GM12891 (cell line): ENCODE measurements at regions not wholly inside any gene's neighbourhood (a gene's known extent, or its start where the extent isn't known, plus 50 kb on each side); places are given as distances from the start of the nearest gene placed in this dataset.

Experiments
- DNase-seq: peaks from one replicate; pipeline ENCODE4 v3.0.0; 2011; ENCODE audit warnings: low spot score; ENCODE audit not compliant: insufficient read length
- FAIRE-seq: peaks from 2 replicates; lab custom pipeline; 2011; peaks lifted over from hg19 to GRCh38; lab: Jason Lieb, UNC
- PAX5 ChIP-seq: IDR thresholded peaks from 2 replicates; pipeline ENCODE4 v1.6.1; 2011; ENCODE audit warnings: low read length, moderate library complexity, mild to moderate bottlenecking; ENCODE audit not compliant: insufficient read depth, severe bottlenecking
- POLR2A ChIP-seq: IDR thresholded peaks from 2 replicates; pipeline ENCODE4 v1.6.1; 2011; ENCODE audit warnings: low read depth, low read length, control low read depth
- POLR2AphosphoS5 ChIP-seq: IDR thresholded peaks from 2 replicates; pipeline ENCODE4 v1.6.1; 2011; ENCODE audit warnings: low read depth, low read length, control low read depth
- POU2F2 ChIP-seq: IDR thresholded peaks from 2 replicates; pipeline ENCODE4 v1.6.1; 2011; ENCODE audit warnings: low read depth, mild to moderate bottlenecking, control low read depth, low read length, moderate library complexity
- SPI1 ChIP-seq: IDR thresholded peaks from 2 replicates; pipeline ENCODE4 v1.6.1; 2011; ENCODE audit warnings: low read depth, low read length, control low read depth
- TAF1 ChIP-seq: IDR thresholded peaks from 2 replicates; pipeline ENCODE4 v1.6.1; 2011; ENCODE audit warnings: low read depth, low read length, control low read depth

DNA sequence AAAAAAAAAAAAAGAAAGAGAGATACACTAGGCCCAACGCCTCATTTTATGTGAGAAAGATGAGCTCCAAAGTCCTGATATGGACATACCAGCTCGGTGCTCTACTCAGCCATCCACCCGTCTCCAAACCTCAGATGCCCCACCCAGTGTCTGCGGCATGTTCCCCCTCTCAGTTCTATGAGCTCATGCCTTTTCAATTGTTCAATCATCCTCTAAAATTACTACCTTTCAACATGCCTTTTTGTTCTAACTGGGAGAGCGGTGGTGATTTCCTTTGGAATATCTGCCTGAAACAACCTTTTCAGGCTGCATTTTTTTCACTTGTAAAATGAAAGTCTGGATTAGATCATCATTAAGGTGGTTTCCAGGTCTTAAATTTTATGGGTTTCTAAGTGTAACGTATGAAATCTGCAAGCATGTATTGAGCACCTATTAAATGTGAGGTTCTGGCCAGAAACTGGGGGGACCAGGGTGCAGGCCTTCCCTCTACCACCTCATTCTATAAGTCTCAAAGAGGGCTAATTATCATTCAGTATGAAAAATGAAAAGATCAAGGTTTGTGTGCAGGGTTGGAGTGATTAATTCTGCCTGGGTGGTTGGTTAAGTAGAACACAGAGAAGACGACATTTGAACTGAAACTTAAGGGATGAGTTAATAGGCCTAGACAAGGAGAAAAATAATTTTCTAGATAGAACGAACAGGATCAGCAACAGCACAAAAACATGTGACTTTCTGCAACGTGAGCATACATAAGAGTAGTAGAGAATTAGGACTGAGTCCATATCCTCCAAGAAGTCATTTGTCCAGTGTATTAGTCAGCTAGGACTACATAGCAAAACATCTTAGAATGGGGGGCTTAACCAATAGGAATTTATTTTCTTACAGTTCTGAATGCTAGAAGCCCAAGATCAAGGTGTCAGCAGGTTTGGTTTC is 87.4 kb upstream of the GLS start:
- no peak for DNase-seq
- FAIRE-seq, result no peak
- TF ChIP-seq POU2F2 (no peak), TAF1 (no peak), PAX5 (no peak), POLR2A (no peak), SPI1 (no peak), POLR2AphosphoS5 (no peak)

DNA sequence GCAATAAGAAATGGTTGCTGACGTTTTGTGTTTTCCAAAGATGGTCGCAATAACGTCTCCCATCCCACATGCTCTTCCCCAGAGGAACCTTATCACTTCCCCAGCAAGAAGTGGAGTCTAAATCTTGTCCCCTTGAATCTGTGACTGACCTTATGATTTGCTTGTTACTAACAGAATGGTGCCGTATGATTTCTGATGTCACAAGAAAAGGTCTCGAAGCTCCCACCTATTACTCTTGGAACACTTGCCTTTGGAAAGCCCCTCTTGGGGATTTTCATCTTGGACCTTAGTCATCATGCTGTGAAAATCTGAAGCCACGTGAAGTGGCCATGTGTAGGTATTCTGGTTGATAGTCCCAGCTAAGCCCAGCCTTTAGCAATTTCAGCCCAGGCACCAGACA is 86.2 kb upstream of the GLS start:
- FAIRE-seq (no peak), DNase-seq (no peak)
- TF ChIP-seq POU2F2 (no peak), PAX5 (no peak), POLR2AphosphoS5 (no peak), SPI1 (no peak), POLR2A (no peak), TAF1 (no peak)

DNA sequence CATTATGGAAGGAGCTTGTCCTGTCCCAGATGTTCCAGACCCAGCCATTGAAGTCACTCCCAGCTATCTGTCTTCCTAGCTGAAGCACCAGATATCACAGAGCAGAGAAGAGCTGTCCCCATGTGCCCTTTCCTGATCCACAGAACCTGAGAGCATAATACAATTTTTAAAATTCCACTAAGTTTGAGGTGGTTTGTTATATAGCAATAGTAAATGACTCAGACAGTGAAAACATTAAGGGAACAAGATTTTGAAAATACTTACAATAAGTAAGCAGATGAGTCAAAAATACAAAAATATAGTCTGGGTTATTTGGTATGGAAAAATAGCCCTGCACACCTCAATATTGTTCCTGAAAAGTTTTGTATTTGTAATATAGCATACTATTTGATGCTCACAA is 85.8 kb upstream of the GLS start:
- no peak for TF ChIP-seq POLR2A
- TF ChIP-seq PAX5, result no peak
- TF ChIP-seq POU2F2, result no peak
- TF ChIP-seq POLR2AphosphoS5, result no peak
- TF ChIP-seq SPI1, result no peak
- no peak for TF ChIP-seq TAF1
- no peak for FAIRE-seq
- no peak for DNase-seq

GRCh38 chr2:190795686-190796085 is 84.9 kb upstream of the GLS start:
- no peak for TF ChIP-seq SPI1
- no peak for TF ChIP-seq POU2F2
- no peak for TF ChIP-seq POLR2A
- no peak for TF ChIP-seq POLR2AphosphoS5
- TF ChIP-seq PAX5, result no peak
- TF ChIP-seq TAF1, result no peak
- FAIRE-seq, result no peak
- no peak for DNase-seq

DNA sequence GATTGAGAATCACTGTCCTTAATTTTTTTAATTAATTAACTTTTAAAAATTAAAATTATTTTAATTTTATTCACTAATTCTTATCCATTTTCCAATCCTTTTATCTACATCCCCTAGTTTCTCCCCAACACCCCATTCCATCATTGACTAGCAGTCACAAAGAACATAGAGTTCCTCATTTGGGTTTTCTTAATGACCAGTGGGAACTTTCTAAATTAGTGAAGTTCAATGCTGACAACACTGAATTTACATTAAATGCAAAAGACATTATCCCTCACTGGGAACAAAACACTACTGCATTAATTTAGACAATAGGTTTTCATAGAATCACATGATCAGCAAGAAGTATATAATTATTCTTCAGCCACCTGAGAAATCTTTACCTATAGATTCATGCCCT is 80.6 kb upstream of the GLS start:
- no peak for FAIRE-seq
- no peak for DNase-seq
- TF ChIP-seq SPI1 (0 out of 2 replicates have a peak, but pooled peaks have one; percentile 2), PAX5 (no peak)

DNA sequence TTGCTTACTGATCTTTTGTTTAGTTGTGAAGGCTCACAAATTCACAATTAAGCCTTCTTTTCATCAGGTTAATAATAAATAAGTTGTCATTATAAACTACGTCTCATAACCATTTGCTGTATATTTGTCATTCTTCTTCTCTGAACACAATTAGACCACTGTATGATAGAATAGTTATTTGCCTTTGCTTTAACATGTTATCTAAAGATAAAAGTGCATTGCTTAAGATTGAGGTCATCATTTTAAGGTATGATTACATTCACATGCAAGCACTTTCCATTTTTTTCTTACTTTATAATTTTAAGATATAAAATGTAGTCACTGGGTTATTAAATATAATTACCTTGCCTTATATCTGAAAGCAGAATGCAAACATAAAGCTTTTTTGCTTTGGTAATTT is 80.1 kb upstream of the GLS start:
- FAIRE-seq (no peak), DNase-seq (no peak)
- TF ChIP-seq TAF1 (no peak), POU2F2 (no peak), POLR2A (no peak), POLR2AphosphoS5 (no peak)

DNA sequence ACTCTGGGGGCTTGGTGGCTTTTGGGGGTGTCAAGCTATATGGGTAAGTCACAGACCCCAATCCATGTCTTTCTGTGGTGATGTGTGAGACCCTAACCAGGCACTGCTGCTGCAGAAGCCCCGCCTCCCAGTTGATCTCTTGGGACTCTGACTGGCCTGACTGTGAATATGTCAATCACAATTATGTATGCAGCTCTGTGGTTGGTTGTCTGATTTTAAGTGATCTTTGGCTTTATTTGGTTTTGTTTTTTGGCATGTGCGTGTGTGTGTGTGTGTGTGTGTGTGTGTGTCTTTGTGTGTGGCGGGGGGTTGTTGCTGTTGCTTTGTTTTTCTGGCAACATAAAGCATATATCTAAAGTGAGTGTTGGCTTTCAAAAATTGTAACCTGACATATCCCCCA is 78.5 kb upstream of the GLS start:
- FAIRE-seq (no peak), DNase-seq (no peak)
- TF ChIP-seq POLR2A (no peak), TAF1 (no peak), POU2F2 (no peak), POLR2AphosphoS5 (no peak), PAX5 (no peak), SPI1 (no peak)

- peak; percentile 68 for FAIRE-seq
- DNase-seq, result no peak
- TF ChIP-seq POLR2AphosphoS5 (no peak), POLR2A (no peak), PAX5 (no peak), TAF1 (no peak), SPI1 (no peak), POU2F2 (no peak)
Observed at GRCh38 chr2:190802626-190803209, 77.9 kb upstream of the GLS start.

- DNase-seq (no peak), FAIRE-seq (no peak)
- no peak for TF ChIP-seq POU2F2
Observed at GRCh38 chr2:190804182-190804795, 76.3 kb upstream of the GLS start.

GRCh38 chr2:190805126-190805525 is 75.5 kb upstream of the GLS start:
- TF ChIP-seq TAF1 (no peak), POLR2AphosphoS5 (no peak), PAX5 (no peak), SPI1 (no peak), POLR2A (no peak), POU2F2 (no peak)
- no peak for DNase-seq
- no peak for FAIRE-seq

DNA sequence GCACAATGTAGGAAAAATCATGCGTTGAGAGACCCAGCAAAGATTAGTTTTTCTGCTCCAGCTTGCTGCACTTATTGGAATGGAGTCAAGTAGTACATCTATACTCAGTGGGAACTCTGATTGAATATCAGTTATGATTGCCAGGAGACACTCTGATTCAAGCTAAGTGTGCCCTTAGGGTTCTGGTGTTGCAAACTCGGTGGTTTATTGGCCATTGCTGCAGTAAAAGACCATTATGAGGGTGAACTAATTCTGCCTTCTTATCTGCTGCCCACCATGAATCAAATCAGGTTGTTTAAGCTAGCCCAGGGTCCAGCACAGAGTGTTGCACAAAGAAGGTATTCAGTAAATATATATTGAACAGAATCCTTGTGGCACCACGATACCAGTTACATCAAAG is 74.8 kb upstream of the GLS start:
- FAIRE-seq (no peak), DNase-seq (no peak)
- TF ChIP-seq PAX5 (no peak), POLR2A (no peak), POLR2AphosphoS5 (no peak), SPI1 (no peak), POU2F2 (no peak), TAF1 (no peak)
